ENCODE measurements at regions not wholly inside any gene's neighbourhood (a gene's known extent, or its start where the extent isn't known, plus 50 kb on each side); places are given as distances from the start of the nearest gene placed in this dataset.

- no peak overlapping the region for H3K4me3 ChIP-seq (ENCODE audit: extremely low read depth, insufficient read depth, low read length, poor library complexity, severe bottlenecking)
- no peaks in the 10 kb centered on the region for H3K36me3 ChIP-seq (ENCODE audit: control insufficient read depth, insufficient read depth, low read length)
- 87 to 93% methylated on average over 3 of the region's 7 CpGs for WGBS, 2 experiments (ENCODE audit: insufficient coverage in 2 of 2)
- H3K27ac ChIP-seq (ENCODE audit: low read depth, low read length, severe bottlenecking) = no peak overlapping the region
- H3K9me3 ChIP-seq (ENCODE audit: control insufficient read depth, low read length) = no peaks in the 10 kb centered on the region
- H3K4me1 ChIP-seq (ENCODE audit: control insufficient read depth, insufficient read depth, low read length, poor library complexity, severe bottlenecking) = no peaks in the 10 kb centered on the region
These were observed 95.7 kb downstream of the RTL9 start for GRCh38 chrX:110454336-110454735.

- no peaks in the 10 kb centered on the region for H3K9me3 ChIP-seq (ENCODE audit: control insufficient read depth, low read length)
- no peaks in the 10 kb centered on the region for H3K36me3 ChIP-seq (ENCODE audit: control insufficient read depth, insufficient read depth, low read length)
- H3K4me1 ChIP-seq (ENCODE audit: control insufficient read depth, insufficient read depth, low read length, poor library complexity, severe bottlenecking) = no peaks in the 10 kb centered on the region
- H3K27ac ChIP-seq (ENCODE audit: low read depth, low read length, severe bottlenecking) = no peak overlapping the region
- H3K4me3 ChIP-seq (ENCODE audit: extremely low read depth, insufficient read depth, low read length, poor library complexity, severe bottlenecking) = no peak overlapping the region
These were observed 104.3 kb downstream of the RTL9 start for GRCh38 chrX:110462957-110463356.

- Histone ChIP-seq H3K9me3 (ENCODE audit: control insufficient read depth, low read length) (no peaks in the 10 kb centered on the region), H3K4me1 (ENCODE audit: control insufficient read depth, insufficient read depth, low read length, poor library complexity, severe bottlenecking) (no peaks in the 10 kb centered on the region), H3K36me3 (ENCODE audit: control insufficient read depth, insufficient read depth, low read length) (no peaks in the 10 kb centered on the region), H3K4me3 (ENCODE audit: extremely low read depth, insufficient read depth, low read length, poor library complexity, severe bottlenecking) (no peak overlapping the region), H3K27ac (ENCODE audit: low read depth, low read length, severe bottlenecking) (no peak overlapping the region)
- WGBS, 2 experiments (ENCODE audit: insufficient coverage in 2 of 2) = no CpG with 5 or more reads among the region's 2 CpGs
These were observed 108.1 kb downstream of the RTL9 start for GRCh38 chrX:110466790-110467189.

- no peaks in the 10 kb centered on the region for H3K4me1 ChIP-seq (ENCODE audit: control insufficient read depth, insufficient read depth, low read length, poor library complexity, severe bottlenecking)
- H3K36me3 ChIP-seq (ENCODE audit: control insufficient read depth, insufficient read depth, low read length) = no peaks in the 10 kb centered on the region
- no peak overlapping the region for H3K4me3 ChIP-seq (ENCODE audit: extremely low read depth, insufficient read depth, low read length, poor library complexity, severe bottlenecking)
- no peaks in the 10 kb centered on the region for H3K9me3 ChIP-seq (ENCODE audit: control insufficient read depth, low read length)
- WGBS, 2 experiments (ENCODE audit: insufficient coverage in 2 of 2) = no CpG with 5 or more reads among the region's 3 CpGs
- H3K27ac ChIP-seq (ENCODE audit: low read depth, low read length, severe bottlenecking) = no peak overlapping the region
These were observed 113.6 kb downstream of the RTL9 start for GRCh38 chrX:110472265-110472664.

- no peak overlapping the region for H3K4me3 ChIP-seq (ENCODE audit: extremely low read depth, insufficient read depth, low read length, poor library complexity, severe bottlenecking)
- 87 to 100% methylated on average over 1 to 4 of the region's 5 CpGs for WGBS, 2 experiments (ENCODE audit: insufficient coverage in 2 of 2)
- H3K36me3 ChIP-seq (ENCODE audit: control insufficient read depth, insufficient read depth, low read length) = no peaks in the 10 kb centered on the region
- no peak overlapping the region for H3K27ac ChIP-seq (ENCODE audit: low read depth, low read length, severe bottlenecking)
- H3K4me1 ChIP-seq (ENCODE audit: control insufficient read depth, insufficient read depth, low read length, poor library complexity, severe bottlenecking) = no peaks in the 10 kb centered on the region
- H3K9me3 ChIP-seq (ENCODE audit: control insufficient read depth, low read length) = no peaks in the 10 kb centered on the region
These were observed 119.1 kb downstream of the RTL9 start for GRCh38 chrX:110477593-110478228.

GRCh38 chrX:110491846-110492620, 133.4 kb downstream of the RTL9 start:
- Histone ChIP-seq H3K4me1 (ENCODE audit: control insufficient read depth, insufficient read depth, low read length, poor library complexity, severe bottlenecking) (no peaks in the 10 kb centered on the region), H3K9me3 (ENCODE audit: control insufficient read depth, low read length) (no peaks in the 10 kb centered on the region), H3K4me3 (ENCODE audit: extremely low read depth, insufficient read depth, low read length, poor library complexity, severe bottlenecking) (no peak overlapping the region), H3K36me3 (ENCODE audit: control insufficient read depth, insufficient read depth, low read length) (no peaks in the 10 kb centered on the region), H3K27ac (ENCODE audit: low read depth, low read length, severe bottlenecking) (no peak overlapping the region)
- WGBS, 2 experiments (ENCODE audit: insufficient coverage in 2 of 2) = 80 to 86% methylated on average over 1 to 3 of the region's 8 CpGs

GRCh38 chrX:110504947-110505346, 146.3 kb downstream of the RTL9 start:
- peaks cover 9% of the 10 kb centered on the region for H3K4me1 ChIP-seq (ENCODE audit: control insufficient read depth, insufficient read depth, low read length, poor library complexity, severe bottlenecking)
- no peak overlapping the region for H3K27ac ChIP-seq (ENCODE audit: low read depth, low read length, severe bottlenecking)
- no peaks in the 10 kb centered on the region for H3K9me3 ChIP-seq (ENCODE audit: control insufficient read depth, low read length)
- H3K36me3 ChIP-seq (ENCODE audit: control insufficient read depth, insufficient read depth, low read length) = no peaks in the 10 kb centered on the region
- WGBS, 2 experiments (ENCODE audit: insufficient coverage in 2 of 2) = 89 to 90% methylated on average over 1 to 3 of the region's 6 CpGs
- H3K4me3 ChIP-seq (ENCODE audit: extremely low read depth, insufficient read depth, low read length, poor library complexity, severe bottlenecking) = no peak overlapping the region

- Histone ChIP-seq H3K4me3 (ENCODE audit: extremely low read depth, insufficient read depth, low read length, poor library complexity, severe bottlenecking) (no peak overlapping the region), H3K36me3 (ENCODE audit: control insufficient read depth, insufficient read depth, low read length) (no peaks in the 10 kb centered on the region), H3K4me1 (ENCODE audit: control insufficient read depth, insufficient read depth, low read length, poor library complexity, severe bottlenecking) (peaks cover 14% of the 10 kb centered on the region), H3K27ac (ENCODE audit: low read depth, low read length, severe bottlenecking) (peak overlapping the region; percentile 82), H3K9me3 (ENCODE audit: control insufficient read depth, low read length) (no peaks in the 10 kb centered on the region)
- WGBS, 2 experiments (ENCODE audit: insufficient coverage in 2 of 2) = no CpG with 5 or more reads among the region's 2 CpGs
These were observed 151.3 kb downstream of the RTL9 start for GRCh38 chrX:110509755-110510532.

GRCh38 chrX:110511238-110511637, 152.6 kb downstream of the RTL9 start:
- Histone ChIP-seq H3K4me1 (ENCODE audit: control insufficient read depth, insufficient read depth, low read length, poor library complexity, severe bottlenecking) (peaks cover 14% of the 10 kb centered on the region), H3K36me3 (ENCODE audit: control insufficient read depth, insufficient read depth, low read length) (no peaks in the 10 kb centered on the region), H3K9me3 (ENCODE audit: control insufficient read depth, low read length) (no peaks in the 10 kb centered on the region), H3K4me3 (ENCODE audit: extremely low read depth, insufficient read depth, low read length, poor library complexity, severe bottlenecking) (no peak overlapping the region), H3K27ac (ENCODE audit: low read depth, low read length, severe bottlenecking) (no peak overlapping the region)
- no CpG with 5 or more reads among the region's 2 CpGs for WGBS, 2 experiments (ENCODE audit: insufficient coverage in 2 of 2)

- Histone ChIP-seq H3K4me3 (ENCODE audit: extremely low read depth, insufficient read depth, low read length, poor library complexity, severe bottlenecking) (no peak overlapping the region), H3K4me1 (ENCODE audit: control insufficient read depth, insufficient read depth, low read length, poor library complexity, severe bottlenecking) (peaks cover 14% of the 10 kb centered on the region), H3K36me3 (ENCODE audit: control insufficient read depth, insufficient read depth, low read length) (no peaks in the 10 kb centered on the region), H3K27ac (ENCODE audit: low read depth, low read length, severe bottlenecking) (no peak overlapping the region), H3K9me3 (ENCODE audit: control insufficient read depth, low read length) (no peaks in the 10 kb centered on the region)
- no CpG with 5 or more reads among the region's 1 CpG for WGBS, 2 experiments (ENCODE audit: insufficient coverage in 2 of 2)
These were observed 153.7 kb downstream of the RTL9 start for GRCh38 chrX:110512341-110512740.

All from mesodermal cell (in vitro differentiated cells).